ENCODE measurements at regions not wholly inside any gene's neighbourhood (a gene's known extent, or its start where the extent isn't known, plus 50 kb on each side); places are given as distances from the start of the nearest gene placed in this dataset.

DNA sequence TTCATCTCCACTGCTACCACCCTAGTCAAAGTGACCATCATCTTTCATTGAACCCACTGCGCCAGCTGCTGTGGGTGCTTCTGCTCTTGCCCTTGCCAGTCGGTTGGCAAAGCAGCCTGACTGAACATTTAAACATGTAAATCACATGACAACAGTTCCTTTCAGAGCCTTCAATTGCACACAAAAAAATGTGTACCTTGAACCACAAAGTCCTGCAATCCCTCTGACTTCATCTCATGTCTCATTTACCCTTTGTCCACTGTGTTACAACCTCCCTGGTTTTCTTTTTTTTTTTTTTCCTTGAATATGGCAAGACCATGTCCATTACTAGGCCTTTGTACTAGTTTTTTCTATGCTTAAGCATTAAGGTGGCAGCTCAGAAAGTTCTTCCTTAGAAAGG, 183.5 kb downstream of the GBA3 start:
- DNase-seq (ENCODE audit: low read depth, low spot score), result no peak

GRCh38 chr4:22875587-22876257, 183.0 kb downstream of the GBA3 start:
- DNase-seq (ENCODE audit: low read depth, low spot score), result no peak

DNA sequence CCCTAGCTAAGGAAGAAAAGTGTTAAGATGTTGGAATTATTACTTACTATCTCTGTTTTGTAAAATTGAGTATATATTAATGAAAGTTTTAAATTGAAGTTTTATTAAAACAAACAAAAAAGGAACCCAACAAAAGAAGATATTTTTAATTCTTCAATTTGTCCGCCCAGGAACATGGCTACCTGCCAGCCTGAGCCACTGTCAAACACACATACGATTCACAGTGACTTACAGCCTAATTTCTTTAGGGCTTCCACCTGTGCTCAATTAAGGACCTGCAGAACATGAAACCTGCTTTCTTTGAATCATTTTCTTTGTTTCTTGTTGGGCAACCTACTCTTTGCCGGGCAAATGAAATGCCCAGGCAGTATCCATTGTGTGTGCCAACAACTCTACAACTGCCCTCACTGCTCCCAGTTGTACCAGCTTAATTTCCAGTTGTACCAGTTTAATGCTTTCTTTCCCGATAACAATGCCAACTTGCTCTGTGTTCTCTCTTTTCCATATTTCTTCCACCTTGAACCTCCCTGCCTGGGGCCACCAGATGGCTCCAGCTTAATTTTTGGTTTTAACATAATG, 181.7 kb downstream of the GBA3 start:
- DNase-seq (ENCODE audit: low read depth, low spot score), result no peak

DNA sequence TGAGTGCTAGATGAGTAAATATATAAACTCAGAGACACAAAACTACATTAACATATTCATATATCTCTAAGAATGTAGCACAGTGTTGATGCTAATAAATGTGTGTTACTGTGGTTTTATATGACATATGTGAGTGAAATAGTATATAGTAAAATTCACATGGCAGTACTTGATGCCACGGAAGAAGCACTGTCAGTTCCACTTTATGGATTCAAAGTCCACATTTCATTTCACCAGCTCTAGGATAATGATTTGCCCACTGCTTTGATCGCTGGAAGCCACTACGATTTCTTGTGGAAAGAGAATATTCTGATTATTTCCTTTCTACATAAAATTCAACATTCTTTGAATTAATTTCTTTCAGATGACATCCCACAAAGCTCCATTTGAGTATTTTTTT, 181.2 kb downstream of the GBA3 start:
- DNase-seq (ENCODE audit: low read depth, low spot score), result no peak

GRCh38 chr4:22870847-22871449, 178.2 kb downstream of the GBA3 start:
- no peak for DNase-seq (ENCODE audit: low read depth, low spot score)

DNA sequence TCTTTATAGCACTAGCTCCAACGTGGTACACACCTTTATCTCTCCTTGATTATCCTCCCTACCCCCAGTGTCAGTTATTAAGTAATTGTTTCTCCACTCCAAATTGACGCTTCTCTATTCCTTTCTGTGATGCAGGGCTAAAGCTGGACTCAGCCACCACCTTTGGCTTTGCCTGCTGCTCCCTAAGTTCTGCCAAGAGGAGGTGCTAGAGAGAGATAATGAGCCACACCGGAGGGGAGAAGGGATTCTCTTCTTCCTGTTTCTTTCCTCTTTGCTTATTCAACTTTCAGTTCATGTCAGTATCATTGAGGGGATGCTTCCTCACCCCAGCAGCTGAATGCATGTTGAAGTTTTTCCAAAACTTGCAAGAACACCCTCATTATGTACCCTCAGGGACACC, 176.5 kb downstream of the GBA3 start:
- DNase-seq (ENCODE audit: low read depth, low spot score), result no peak
